HUES64 (cell line): ENCODE measurements at regions not wholly inside any gene's neighbourhood (a gene's known extent, or its start where the extent isn't known, plus 50 kb on each side); places are given as distances from the start of the nearest gene placed in this dataset.

ENCODE experiments used
- H3K27ac ChIP-seq: 2 replicates; pipeline ENCODE4 v1.7.0; 2013; ENCODE audit warnings: low read depth, low read length, inconsistent platforms
- H3K27me3 ChIP-seq: 2 replicates; pipeline ENCODE4 v1.6.1; 2013; ENCODE audit warnings: mild to moderate bottlenecking, low read length; ENCODE audit not compliant: insufficient read depth
- H3K36me3 ChIP-seq: 2 replicates; pipeline ENCODE4 v1.6.1; 2013; ENCODE audit warnings: mild to moderate bottlenecking, low read length; ENCODE audit not compliant: insufficient read depth
- H3K4me1 ChIP-seq: 2 replicates; pipeline ENCODE4 v1.6.1; 2013; ENCODE audit warnings: mild to moderate bottlenecking, low read length, moderate library complexity; ENCODE audit not compliant: insufficient read depth
- H3K4me3 ChIP-seq: 2 replicates; pipeline ENCODE4 v1.5.1; 2013; ENCODE audit warnings: mild to moderate bottlenecking, low read length, moderate library complexity
- H3K9ac ChIP-seq: 2 replicates; pipeline ENCODE4 v1.6.1; 2013; ENCODE audit warnings: mild to moderate bottlenecking, low read depth, low read length
- H3K9me3 ChIP-seq: 2 replicates; pipeline ENCODE4 v1.6.1; 2013; ENCODE audit warnings: low read depth, low read length; ENCODE audit not compliant: insufficient read depth
- WGBS: fragments of 150-250, 120-280 bp; methylation state at CpG from one replicate; pipeline ENCODE4 v1.1.7; 2013; ENCODE audit warnings: missing lambda C conversion rate; 5-methylcytosine and 5-hydroxymethylcytosine counted together

DNA sequence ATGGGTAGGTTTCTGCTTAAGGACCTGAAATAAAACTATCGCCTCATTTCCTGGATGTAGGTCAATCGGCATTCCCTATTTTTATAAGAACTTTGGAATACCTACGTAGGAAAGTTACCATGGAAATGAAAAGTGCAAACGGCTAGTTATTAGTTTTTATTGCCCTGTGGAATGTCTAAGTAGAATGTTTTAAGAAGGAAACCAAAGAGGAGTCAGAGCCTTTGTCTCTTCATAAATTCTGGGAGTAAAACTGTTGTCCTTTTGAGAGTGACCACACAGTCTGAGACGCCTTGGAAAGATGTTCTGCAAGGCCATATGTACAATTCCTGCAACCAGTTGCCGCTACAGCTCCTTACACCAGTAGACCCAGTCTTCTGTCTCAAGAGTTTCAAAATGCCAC is 176.0 kb upstream of the SEL1L start:
- Histone ChIP-seq H3K9me3 (no peaks in the 10 kb centered on the region), H3K36me3 (no peaks in the 10 kb centered on the region), H3K27me3 (no peaks in the 10 kb centered on the region), H3K9ac (no peak overlapping the region), H3K4me1 (no peaks in the 10 kb centered on the region), H3K4me3 (no peak overlapping the region), H3K27ac (no peak overlapping the region)
- WGBS, result 93% methylated on average over 6 of the region's 6 CpGs

DNA sequence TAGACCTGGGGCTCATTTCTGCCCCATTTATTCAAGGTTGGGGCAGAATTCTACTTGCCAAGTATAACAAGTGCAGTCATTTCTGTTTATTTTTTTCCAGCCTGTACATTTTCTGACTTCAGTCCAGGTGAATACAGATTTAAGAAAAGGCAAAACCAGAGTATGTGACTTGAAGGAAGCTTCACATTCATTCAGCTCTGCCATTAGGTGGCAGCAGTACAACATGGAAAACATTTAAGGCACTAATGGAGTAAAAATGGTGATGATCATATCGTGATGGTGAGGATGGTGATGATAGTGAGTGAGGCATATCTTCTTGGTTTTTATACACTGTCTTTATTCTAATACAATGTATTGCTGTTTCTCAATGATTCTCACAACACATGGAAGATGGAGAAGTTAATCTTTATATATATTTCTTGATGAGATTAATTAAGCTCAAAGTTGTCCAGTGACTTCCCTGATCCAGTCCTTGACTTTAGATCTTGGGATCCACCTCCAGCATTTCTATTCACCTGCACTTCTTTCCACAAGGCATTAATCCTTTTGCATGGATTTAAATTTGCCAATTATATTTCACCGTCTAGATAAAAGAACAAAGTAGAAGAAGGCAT is 176.7 kb upstream of the SEL1L start:
- H3K27ac ChIP-seq, result no peak overlapping the region
- no peak overlapping the region for H3K4me3 ChIP-seq
- no peaks in the 10 kb centered on the region for H3K4me1 ChIP-seq
- WGBS, result 67% methylated on average over 2 of the region's 2 CpGs
- no peaks in the 10 kb centered on the region for H3K9me3 ChIP-seq
- H3K27me3 ChIP-seq, result no peaks in the 10 kb centered on the region
- no peaks in the 10 kb centered on the region for H3K36me3 ChIP-seq
- no peak overlapping the region for H3K9ac ChIP-seq

DNA sequence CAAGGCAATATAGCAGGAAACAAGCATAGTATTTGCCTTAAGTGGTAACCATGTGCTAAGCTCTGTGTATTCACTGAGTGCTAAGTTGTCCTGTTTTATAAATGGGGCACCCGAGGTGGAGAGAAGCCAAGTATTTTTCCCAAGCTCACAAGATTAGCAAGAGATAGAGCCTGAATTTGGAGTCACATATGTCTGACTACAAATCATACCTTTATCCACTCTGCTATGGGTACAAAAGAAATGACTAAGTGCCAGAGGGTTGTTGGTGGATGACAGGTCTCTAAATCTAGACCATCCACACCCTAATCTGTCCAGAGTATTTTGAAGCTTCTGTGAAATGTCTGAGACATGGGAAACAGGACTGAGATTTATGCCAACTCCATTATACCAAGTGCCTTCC is 182.1 kb upstream of the SEL1L start:
- H3K4me1 ChIP-seq, result no peaks in the 10 kb centered on the region
- no peak overlapping the region for H3K27ac ChIP-seq
- H3K4me3 ChIP-seq, result no peak overlapping the region
- WGBS, result 100% methylated on average over 1 of the region's 1 CpG
- H3K27me3 ChIP-seq, result no peaks in the 10 kb centered on the region
- no peaks in the 10 kb centered on the region for H3K36me3 ChIP-seq
- H3K9ac ChIP-seq, result no peak overlapping the region
- no peaks in the 10 kb centered on the region for H3K9me3 ChIP-seq

DNA sequence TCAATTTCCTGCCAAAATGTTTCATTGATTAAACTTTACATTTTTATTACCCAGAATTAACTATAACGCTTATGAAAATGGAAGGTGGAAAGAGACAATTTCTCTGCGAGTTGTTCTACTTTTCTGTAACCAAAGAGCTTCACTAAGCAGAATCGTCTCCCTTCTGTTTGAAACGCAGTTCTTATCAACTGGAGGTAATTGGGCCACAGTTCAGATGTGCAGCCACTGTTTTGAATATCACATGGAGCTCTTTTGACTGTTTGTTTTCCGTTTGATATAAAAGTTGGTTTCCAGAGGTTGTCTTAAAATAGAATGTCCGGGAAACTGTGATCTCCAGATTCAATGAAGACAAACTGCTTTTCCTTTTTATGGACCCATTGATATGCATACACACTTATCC is 183.3 kb upstream of the SEL1L start:
- no peaks in the 10 kb centered on the region for H3K36me3 ChIP-seq
- H3K9me3 ChIP-seq, result no peaks in the 10 kb centered on the region
- H3K27ac ChIP-seq, result no peak overlapping the region
- H3K4me1 ChIP-seq, result no peaks in the 10 kb centered on the region
- no peak overlapping the region for H3K4me3 ChIP-seq
- WGBS, result 96% methylated on average over 6 of the region's 6 CpGs
- H3K9ac ChIP-seq, result no peak overlapping the region
- no peaks in the 10 kb centered on the region for H3K27me3 ChIP-seq

DNA sequence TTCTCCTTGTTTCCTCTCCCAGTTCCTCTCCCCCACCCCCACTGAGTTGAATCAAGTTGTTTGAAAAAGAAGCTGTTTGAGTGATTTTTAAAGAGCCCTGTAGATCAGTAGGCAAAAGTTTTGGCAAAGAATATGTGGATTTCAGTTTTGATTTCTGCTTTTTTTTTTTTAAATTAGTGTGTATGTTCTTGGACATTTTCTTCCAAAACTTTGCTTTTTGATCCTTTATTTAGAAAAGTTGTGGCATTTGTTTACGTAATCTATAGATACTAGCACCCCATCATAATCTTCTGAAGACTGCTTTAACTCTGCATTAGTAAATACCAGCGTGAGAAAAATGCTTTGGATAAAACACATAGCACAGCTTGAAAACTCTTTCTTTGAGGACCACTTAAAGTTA is 190.3 kb upstream of the SEL1L start:
- Histone ChIP-seq H3K4me3 (no peak overlapping the region), H3K9ac (no peak overlapping the region), H3K9me3 (no peaks in the 10 kb centered on the region), H3K4me1 (no peaks in the 10 kb centered on the region), H3K27me3 (no peaks in the 10 kb centered on the region), H3K36me3 (no peaks in the 10 kb centered on the region), H3K27ac (no peak overlapping the region)
- 88% methylated on average over 2 of the region's 2 CpGs for WGBS

DNA sequence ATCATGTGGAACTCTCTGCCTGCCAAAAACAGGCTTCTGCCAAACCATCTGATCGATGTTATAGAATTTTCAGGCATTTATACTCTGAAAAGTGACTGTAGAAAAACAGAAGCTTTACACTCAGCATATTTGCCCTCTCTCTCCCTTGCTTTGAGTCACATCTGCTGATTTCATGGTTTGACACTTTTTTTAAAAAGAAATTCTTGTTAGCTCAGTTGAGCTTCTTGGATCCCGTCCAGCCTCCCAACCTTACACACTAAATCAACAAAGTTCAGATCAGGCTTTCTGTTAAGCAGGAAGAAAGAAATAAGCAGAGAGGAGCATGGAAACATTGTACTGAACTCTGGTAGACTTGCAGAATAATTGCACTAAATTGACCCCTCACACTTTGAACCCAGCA is 193.6 kb upstream of the SEL1L start:
- no peaks in the 10 kb centered on the region for H3K36me3 ChIP-seq
- no peak overlapping the region for H3K27ac ChIP-seq
- 100% methylated on average over 1 of the region's 2 CpGs for WGBS
- H3K4me1 ChIP-seq, result no peaks in the 10 kb centered on the region
- H3K9me3 ChIP-seq, result no peaks in the 10 kb centered on the region
- H3K9ac ChIP-seq, result no peak overlapping the region
- no peaks in the 10 kb centered on the region for H3K27me3 ChIP-seq
- H3K4me3 ChIP-seq, result no peak overlapping the region

DNA sequence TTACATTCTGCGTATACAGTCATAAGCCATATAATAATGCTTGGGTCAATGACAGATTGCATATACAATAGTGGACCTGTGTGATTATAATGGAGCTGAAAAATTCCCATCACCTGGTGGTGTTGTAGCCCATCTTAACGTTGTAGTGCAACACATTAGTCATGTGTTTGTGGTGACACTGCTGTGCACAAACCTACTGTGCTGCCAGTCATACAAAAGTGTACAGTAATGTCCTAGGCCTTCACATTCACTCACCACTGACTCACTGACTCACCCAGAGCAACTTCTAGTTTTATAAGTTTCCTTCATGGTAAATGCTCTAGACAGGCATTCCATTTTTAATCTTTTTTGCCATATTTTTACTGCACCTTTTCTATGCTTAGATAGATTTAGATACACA is 194.8 kb upstream of the SEL1L start:
- no peak overlapping the region for H3K4me3 ChIP-seq
- no peaks in the 10 kb centered on the region for H3K36me3 ChIP-seq
- 92% methylated on average over 2 of the region's 2 CpGs for WGBS

DNA sequence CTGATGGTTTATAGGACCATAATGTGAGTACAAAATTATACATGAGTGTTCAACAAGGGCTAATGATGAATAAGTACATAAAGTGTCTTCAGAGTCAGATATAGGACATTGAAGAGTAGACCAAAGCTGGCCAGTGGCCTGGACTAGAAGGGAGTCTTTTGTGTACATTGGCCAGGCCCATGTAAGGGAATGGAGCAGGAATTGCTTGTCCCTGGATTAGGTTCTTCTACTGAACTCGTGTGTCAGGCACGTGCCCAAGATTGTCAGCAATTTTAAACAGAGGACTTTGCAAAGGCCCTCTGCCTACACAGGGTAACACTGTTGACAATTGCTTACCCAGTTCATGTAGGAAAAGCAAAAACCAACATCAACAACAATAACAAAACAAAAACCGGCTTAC is 196.0 kb upstream of the SEL1L start:
- H3K27ac ChIP-seq, result no peak overlapping the region
- H3K4me3 ChIP-seq, result no peak overlapping the region
- H3K9me3 ChIP-seq, result no peaks in the 10 kb centered on the region
- H3K9ac ChIP-seq, result no peak overlapping the region
- no peaks in the 10 kb centered on the region for H3K27me3 ChIP-seq
- no peaks in the 10 kb centered on the region for H3K36me3 ChIP-seq
- no peaks in the 10 kb centered on the region for H3K4me1 ChIP-seq
- 92% methylated on average over 3 of the region's 3 CpGs for WGBS

More for the DNA sequence above, 194.8 kb upstream of the SEL1L start:
- Histone ChIP-seq H3K27ac (no peak overlapping the region), H3K9me3 (no peaks in the 10 kb centered on the region), H3K4me1 (no peaks in the 10 kb centered on the region), H3K27me3 (no peaks in the 10 kb centered on the region), H3K9ac (no peak overlapping the region)

DNA sequence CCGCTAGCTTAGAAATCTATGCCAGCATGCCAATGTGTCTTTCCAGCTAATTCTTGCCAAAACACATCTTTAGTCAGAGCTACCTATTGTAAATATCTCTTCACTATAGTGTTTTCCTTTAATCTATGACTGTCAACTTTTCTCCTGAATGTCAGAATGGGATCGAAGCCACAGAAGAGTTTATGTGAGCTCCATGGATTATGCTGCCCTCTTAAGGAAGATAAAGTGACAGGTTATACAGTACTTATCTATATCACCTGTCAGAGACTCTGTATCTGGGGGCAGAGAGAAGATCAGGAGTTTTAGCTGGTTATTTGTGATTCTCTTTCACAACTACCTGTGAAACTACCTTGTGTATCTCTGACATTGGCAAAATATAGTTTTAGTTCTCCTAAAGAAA is 204.3 kb upstream of the SEL1L start:
- Histone ChIP-seq H3K36me3 (no peaks in the 10 kb centered on the region), H3K9ac (no peak overlapping the region), H3K27me3 (no peaks in the 10 kb centered on the region), H3K9me3 (no peaks in the 10 kb centered on the region), H3K4me3 (no peak overlapping the region), H3K4me1 (no peaks in the 10 kb centered on the region), H3K27ac (no peak overlapping the region)
- WGBS, result 91% methylated on average over 2 of the region's 2 CpGs

DNA sequence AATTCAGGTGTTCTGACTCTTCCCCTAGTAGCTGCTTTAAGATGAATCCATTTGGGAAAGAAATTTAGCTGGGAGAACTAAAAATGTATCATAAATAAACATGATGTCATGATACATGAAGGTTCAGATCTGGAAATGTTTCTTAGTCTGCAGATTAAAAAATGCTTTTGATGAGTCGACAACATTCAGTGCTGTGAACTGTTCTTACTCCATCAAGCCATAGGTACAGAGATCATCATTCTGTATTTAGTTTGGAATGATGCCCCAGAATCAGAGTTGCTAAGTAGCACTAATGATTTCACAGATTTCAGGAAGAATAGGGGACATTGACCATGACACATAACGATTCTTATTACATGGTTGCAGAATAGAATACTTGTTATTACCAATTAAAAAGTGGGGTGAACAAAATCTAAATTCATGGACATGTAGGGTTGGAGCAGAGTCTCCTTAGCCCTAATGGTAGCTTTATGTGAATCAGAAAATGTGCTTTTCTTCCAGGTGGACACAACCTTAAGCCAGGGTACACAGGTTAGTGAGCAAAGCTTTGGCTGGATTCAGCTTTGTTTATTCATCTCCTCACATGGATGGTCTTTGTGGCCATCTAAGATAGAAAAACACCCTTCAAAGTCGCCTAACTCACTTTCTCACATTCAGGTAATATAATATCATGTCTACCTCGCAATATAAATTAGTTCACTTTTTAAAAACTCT is 205.4 kb upstream of the SEL1L start:
- no peaks in the 10 kb centered on the region for H3K9me3 ChIP-seq
- no peaks in the 10 kb centered on the region for H3K27me3 ChIP-seq
- H3K27ac ChIP-seq, result no peak overlapping the region
- 97% methylated on average over 4 of the region's 4 CpGs for WGBS
- no peaks in the 10 kb centered on the region for H3K4me1 ChIP-seq
- no peaks in the 10 kb centered on the region for H3K36me3 ChIP-seq
- H3K9ac ChIP-seq, result no peak overlapping the region
- no peak overlapping the region for H3K4me3 ChIP-seq

DNA sequence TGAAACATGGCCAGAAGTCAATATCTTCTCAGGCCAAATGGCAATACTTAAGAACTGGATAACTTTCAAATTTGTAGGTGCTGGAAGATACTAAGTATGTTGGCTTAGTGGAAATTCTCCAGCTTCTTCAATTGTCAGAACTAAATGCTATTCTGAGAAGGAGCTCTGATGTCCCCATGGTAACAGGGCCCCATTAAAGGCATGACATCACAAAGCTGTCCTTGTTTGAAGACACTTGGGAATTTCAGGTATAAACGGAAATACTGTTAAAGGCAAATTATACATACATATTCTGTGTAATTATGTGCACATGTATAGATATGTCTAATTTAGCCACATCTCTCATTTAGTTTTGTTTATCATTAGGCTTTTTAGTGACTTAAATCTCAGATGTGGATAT is 210.0 kb upstream of the SEL1L start:
- Histone ChIP-seq H3K9me3 (no peaks in the 10 kb centered on the region), H3K9ac (no peak overlapping the region), H3K27me3 (no peaks in the 10 kb centered on the region), H3K27ac (no peak overlapping the region), H3K4me3 (no peak overlapping the region), H3K36me3 (no peaks in the 10 kb centered on the region), H3K4me1 (no peaks in the 10 kb centered on the region)
- WGBS, result no CpG with 5 or more reads among the region's 1 CpG

DNA sequence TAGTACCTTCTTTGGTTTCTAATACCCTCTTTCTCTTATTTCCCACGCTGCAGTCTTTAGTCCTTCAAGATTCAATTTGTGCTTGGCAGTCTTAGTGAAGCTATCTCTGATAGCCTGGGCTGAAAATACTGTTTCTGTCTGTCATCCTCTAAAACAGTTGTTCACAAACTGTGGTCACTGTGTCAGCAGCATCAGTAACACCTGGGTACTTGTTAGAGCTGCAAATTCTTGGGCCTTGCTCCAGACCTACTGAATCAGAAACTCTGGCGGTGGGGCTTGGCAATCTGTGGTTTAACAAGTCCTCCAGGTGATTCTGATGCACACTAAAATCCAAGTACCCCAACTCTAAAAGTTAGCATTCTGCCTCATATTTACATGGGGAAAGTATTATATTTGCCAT is 217.5 kb upstream of the SEL1L start:
- H3K4me1 ChIP-seq, result no peaks in the 10 kb centered on the region

More for the DNA sequence above, 217.5 kb upstream of the SEL1L start:
- H3K4me3 ChIP-seq, result no peak overlapping the region
- no peak overlapping the region for H3K9ac ChIP-seq
- WGBS, result 100% methylated on average over 2 of the region's 2 CpGs
- H3K27ac ChIP-seq, result no peak overlapping the region
- no peaks in the 10 kb centered on the region for H3K27me3 ChIP-seq
- no peaks in the 10 kb centered on the region for H3K9me3 ChIP-seq
- H3K36me3 ChIP-seq, result no peaks in the 10 kb centered on the region
